D721Med (cell line): ENCODE measurements at regions not wholly inside any gene's neighbourhood (a gene's known extent, or its start where the extent isn't known, plus 50 kb on each side); places are given as distances from the start of the nearest gene placed in this dataset.

Experiments used
- DNase-seq: peaks from one replicate; pipeline ENCODE4 v3.0.0; 2011; ENCODE audit warnings: low spot score; ENCODE audit not compliant: insufficient read length
- FAIRE-seq: peaks from 2 replicates; lab custom pipeline; 2011; peaks lifted over from hg19 to GRCh38; lab: Jason Lieb, UNC
- CTCF ChIP-seq: IDR thresholded peaks from 2 replicates; pipeline ENCODE4 v1.5.1; 2012; ENCODE audit warnings: mild to moderate bottlenecking, control low read depth; ENCODE audit not compliant: insufficient read depth; ENCODE audit errors: missing control alignments

- DNase-seq (no peak), FAIRE-seq (no peak)
- no peak for TF ChIP-seq CTCF
Observed at GRCh38 chr17:15049795-15050160, 215.3 kb downstream of the PMP22 start.

- FAIRE-seq = no peak
- TF ChIP-seq CTCF = no peak
- no peak for DNase-seq
Observed at GRCh38 chr17:15048933-15049794, 216.0 kb downstream of the PMP22 start.

GRCh38 chr17:15048381-15048780 is 216.7 kb downstream of the PMP22 start:
- no peak for FAIRE-seq
- no peak for TF ChIP-seq CTCF
- no peak for DNase-seq

- FAIRE-seq (no peak), DNase-seq (no peak)
- no peak for TF ChIP-seq CTCF
Observed at GRCh38 chr17:15042311-15042710, 222.8 kb downstream of the PMP22 start.

GRCh38 chr17:15039366-15039765 is 225.8 kb downstream of the PMP22 start:
- TF ChIP-seq CTCF = no peak
- DNase-seq = no peak
- no peak for FAIRE-seq

- no peak for FAIRE-seq
Observed at GRCh38 chr17:15038656-15039055, 226.5 kb downstream of the PMP22 start.

More at GRCh38 chr17:15038656-15039055, 226.5 kb downstream of the PMP22 start:
- DNase-seq = no peak
- no peak for TF ChIP-seq CTCF
